ENCODE measurements at regions not wholly inside any gene's neighbourhood (a gene's known extent, or its start where the extent isn't known, plus 50 kb on each side); places are given as distances from the start of the nearest gene placed in this dataset.

DNA sequence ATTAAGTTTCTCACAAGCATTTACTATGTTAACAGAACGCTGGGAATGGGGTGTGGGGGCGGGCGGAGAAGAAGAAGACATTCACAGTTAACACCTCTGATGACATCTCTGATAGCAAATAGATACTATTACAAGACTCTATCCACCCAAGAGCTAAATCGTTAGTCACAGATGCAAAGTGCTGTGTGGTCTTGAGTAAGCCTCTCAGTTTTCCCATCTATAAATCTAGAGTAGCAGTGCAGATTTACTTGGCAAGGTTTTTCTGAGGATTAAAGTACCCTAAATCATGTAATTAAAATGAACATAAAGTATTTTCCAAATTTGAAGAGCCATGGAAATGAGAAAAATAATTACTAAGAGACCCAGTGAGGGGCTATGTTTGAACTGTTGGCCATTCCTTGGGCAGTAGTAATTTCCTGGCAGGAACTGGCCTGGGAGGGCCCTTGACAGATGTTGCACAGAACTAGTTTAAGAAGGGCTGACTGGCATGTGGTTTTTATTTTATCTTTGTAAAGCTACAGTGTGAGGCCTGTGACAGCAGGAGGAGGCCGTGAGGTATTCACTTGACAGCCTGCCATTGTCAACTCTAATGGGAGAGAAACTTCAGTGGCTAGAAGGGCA, 58.7 kb upstream of the APOBEC4 start:
- peak in 2 of 56 donors; percentile 7 to 8 for DNase-seq

DNA sequence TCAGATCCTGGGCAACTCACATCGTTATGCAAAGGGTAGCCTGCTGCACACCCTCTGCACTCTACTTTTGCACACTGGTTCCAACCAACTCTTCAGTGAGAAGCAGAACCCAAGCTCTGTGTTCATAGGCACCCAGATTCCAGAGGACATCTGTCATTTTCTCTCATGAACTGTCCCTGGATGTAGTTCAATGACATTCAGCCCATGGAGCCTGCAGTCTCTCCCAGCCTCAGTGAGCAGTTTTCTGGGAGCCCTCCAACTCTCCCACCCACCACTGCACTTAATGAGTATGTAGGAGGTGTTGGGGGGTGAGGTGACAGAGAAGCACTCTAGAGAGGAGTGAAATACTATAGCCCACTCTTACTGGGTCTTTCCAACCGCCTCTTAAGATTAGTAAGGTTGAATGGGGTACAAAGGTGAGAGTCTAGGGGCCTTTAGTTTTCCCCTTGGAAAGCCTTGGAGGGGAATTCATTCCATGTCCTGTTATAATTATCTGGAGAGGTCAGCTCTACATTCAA, 58.1 kb upstream of the APOBEC4 start:
- DNase-seq = no peak

DNA sequence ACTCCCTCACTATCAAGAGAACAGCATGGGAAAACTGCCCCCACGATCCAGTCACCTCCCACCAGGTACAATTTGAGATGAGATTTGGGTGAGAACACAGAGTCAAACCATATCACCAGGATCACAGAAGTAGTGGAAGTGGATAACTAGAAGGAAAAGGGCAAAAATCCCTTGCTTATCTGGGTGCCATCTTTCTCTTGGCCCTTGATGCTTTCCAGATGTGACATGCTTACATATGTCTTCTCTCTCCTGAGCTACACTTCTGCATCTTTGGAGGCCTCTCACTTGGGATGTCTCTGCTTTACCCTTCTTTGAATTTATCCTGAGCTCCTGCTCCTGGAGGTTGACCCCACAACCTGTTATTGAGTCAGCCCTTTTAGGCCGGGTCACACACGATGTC, 57.6 kb upstream of the APOBEC4 start:
- no peak for DNase-seq

DNA sequence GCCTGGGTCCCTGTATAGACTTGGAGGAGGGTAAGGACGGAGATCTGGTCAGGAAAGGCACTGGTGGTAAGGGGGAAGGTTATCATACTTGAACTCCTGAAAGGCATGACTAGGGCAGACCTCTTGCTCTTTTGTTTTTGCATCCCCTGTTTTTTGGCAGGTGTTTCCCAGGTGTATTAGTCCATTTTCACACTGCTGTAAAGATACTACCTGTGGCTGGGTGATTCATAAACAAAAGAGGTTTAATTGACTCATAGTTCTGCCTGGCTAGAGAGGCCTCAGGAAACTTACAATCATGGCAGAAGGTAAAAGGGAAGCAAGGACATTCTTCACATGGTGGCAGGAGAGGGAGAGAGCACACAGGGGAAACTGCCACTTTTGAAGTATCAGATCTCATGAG, 57.2 kb upstream of the APOBEC4 start:
- no peak for DNase-seq

DNA sequence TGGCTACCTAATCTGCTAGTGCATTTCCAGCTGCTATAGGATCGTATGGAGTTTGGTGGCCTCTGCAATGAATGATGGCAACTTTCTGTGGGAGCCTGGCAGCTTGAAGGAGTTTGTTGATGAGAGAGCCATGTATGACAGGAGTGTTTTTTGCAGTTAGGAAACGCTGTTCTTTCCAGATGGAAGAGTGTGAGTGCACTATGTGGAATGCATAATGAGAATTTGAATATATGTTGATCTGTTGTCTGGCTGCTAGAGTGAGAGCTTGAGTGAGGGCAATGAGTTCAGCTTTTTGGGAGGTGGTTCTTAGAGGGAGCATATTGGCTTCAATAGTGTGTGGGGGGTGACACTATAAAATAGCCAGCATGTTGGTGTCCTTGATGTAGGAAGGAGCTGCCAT, 51.0 kb upstream of the APOBEC4 start:
- no peak for DNase-seq
